Sigmoid colon (tissue), 4 donors: ENCODE measurements at regions not wholly inside any gene's neighbourhood (a gene's known extent, or its start where the extent isn't known, plus 50 kb on each side); places are given as distances from the start of the nearest gene placed in this dataset.

Experiments
- CTCF ChIP-seq, 4 experiments: fragments of 450-650 bp in 3 of 4; fragments of 200-600 bp in 1 of 4; IDR thresholded peaks; one replicate each; pipeline ENCODE4 v1.5.1; 2016 to 2019; ENCODE audit warnings: antibody characterized with exemption in 4 of 4, mild to moderate bottlenecking in 3 of 4, moderate library complexity in 2 of 4
- EP300 ChIP-seq, 4 donors: sonication (generic); formaldehyde crosslinking; IDR thresholded peaks; one replicate each; pipeline ENCODE4 v1.6.1; 2017; ENCODE audit warnings: antibody characterized with exemption in 4 of 4
- POLR2A ChIP-seq, 2 donors: fragments of 450-650 bp; IDR thresholded peaks; one replicate each; pipeline ENCODE4 v1.6.1; 2016; ENCODE audit warnings: antibody characterized with exemption in 2 of 2, mild to moderate bottlenecking in 2 of 2, moderate library complexity in 2 of 2

DNA sequence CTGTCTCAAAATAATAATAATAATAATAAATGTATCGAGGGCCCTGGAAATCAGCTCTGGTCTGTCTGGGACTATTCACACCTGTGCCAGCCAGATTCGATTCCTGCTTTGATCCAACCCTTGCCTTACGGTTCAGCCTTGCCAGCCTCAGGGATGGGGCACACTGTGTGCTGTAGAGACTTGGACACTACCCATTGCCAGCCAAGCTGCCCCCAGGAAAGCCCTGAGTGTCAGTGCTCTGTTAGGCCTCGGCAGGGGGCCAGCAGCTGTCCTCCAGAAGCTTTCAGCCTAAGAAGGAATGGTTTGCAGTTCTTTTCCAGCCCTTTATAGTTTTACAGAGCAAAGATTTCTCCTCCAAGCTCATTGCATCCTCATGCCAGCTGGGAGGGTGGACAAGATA, 96.2 kb upstream of the RUNX3 start:
- TF ChIP-seq CTCF (IDR thresholded peaks at IDR 0.05) (no peak), EP300 (IDR thresholded peaks at IDR 0.05) (no peak), POLR2A (IDR thresholded peaks at IDR 0.05) (no peak)
